Effector memory CD8-positive, alpha-beta T cell (primary cell): ENCODE measurements at regions not wholly inside any gene's neighbourhood (a gene's known extent, or its start where the extent isn't known, plus 50 kb on each side); places are given as distances from the start of the nearest gene placed in this dataset.
"Not testable (repeated sequence)": the region's sequence is repeated elsewhere in the genome, so short reads cannot be mapped to it uniquely, and the experiment has no call there.

ENCODE experiments used
- ATAC-seq: fragments of 150-1000 bp; cut with Tn5 transposase; replicated peaks from 2 replicates; pipeline ENCODE4 v1.10.0; 2021; ENCODE audit warnings: mild to moderate bottlenecking, moderate library complexity
- DNase-seq, 3 experiments: peaks; one replicate each; pipeline ENCODE4 v3.0.0; 2021
- H3K27ac Mint-ChIP-seq, 2 donors: one replicate each; pipeline ENCODE4 v1.8.0; 2022; ENCODE audit warnings: mild to moderate bottlenecking in 2 of 2, mixed read lengths in 2 of 2, moderate library complexity in 2 of 2
- H3K27me3 Mint-ChIP-seq, 2 donors: one replicate each; pipeline ENCODE4 v1.8.0; 2022; ENCODE audit warnings: mixed read lengths in 2 of 2
- H3K36me3 Mint-ChIP-seq: one replicate; pipeline ENCODE4 v1.8.0; 2022; ENCODE audit warnings: mild to moderate bottlenecking, moderate library complexity, mixed read lengths; ENCODE audit not compliant: insufficient read depth
- H3K4me1 Mint-ChIP-seq, 2 donors: one replicate each; pipeline ENCODE4 v1.8.0; 2022; ENCODE audit warnings: low read depth in 2 of 2, mixed read lengths in 2 of 2
- H3K4me3 Mint-ChIP-seq, 2 donors: one replicate each; pipeline ENCODE4 v1.8.0; 2022; ENCODE audit warnings: mild to moderate bottlenecking in 2 of 2, mixed read lengths in 2 of 2, moderate library complexity in 2 of 2
- H3K9me3 Mint-ChIP-seq, 2 donors: one replicate each; pipeline ENCODE4 v1.8.0; 2022; ENCODE audit warnings: mixed read lengths in 2 of 2

DNA sequence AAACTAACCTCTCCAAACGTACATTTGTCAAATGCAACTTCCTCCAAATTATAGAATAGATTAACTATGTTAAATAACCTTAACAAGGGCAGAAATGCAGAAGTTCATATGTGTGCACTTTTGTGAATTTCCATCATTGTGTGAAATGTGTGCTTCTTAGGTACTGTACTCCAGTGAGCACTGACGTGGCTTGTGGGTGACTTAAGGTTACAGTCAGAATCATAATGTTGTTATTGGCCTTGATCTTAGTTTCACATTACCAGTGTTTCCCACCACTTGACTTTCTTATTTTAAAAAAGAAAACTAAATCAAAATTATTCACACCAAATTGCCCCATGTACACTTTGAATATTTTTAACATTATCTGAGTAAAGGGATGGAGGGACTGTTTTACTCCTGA is 155.1 kb upstream of the FZD8 start:
- H3K9me3 Mint-ChIP-seq, result peaks cover 0 to 1% of the 10 kb centered on the region in 2 donors
- H3K27me3 Mint-ChIP-seq, result no peaks in the 10 kb centered on the region
- H3K4me3 Mint-ChIP-seq, result no peak overlapping the region
- H3K27ac Mint-ChIP-seq, result no peak overlapping the region
- no peaks in the 10 kb centered on the region for H3K4me1 Mint-ChIP-seq
- H3K36me3 Mint-ChIP-seq, result no peaks in the 10 kb centered on the region
- no peak for DNase-seq
- ATAC-seq, result no peak

DNA sequence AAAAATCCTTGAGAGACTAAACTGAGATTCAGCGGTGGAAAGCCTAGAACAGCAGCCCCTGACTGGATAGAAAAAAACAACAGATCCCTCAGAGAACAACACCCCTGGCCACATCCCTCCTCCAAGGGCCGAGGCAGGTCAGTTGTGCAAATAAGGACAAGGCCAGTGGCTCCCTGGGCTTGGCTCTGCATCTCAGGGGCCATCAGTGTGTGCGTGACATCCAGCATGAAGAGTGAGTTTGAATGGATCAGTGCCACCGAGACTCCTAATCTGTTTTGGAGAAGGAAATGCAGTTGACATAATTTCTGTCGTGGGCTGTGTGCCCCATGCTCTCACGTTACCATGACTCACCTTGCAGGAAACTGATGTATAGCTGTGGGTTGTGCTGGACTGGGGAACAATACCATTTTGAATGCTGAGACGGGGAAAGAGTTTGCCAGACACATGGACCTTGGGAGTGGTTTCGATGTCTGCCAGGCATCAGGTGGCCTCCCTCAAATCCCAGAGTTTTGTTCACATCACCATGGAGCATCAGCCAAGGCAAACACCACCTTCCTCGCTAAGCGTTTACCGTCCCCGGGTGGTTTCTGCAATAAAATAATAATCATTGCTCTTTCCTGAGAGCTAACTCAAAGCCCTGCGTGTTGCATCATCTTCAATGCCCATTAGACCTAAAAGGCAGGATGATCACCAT is 153.2 kb upstream of the FZD8 start:
- H3K4me1 Mint-ChIP-seq, result no peaks in the 10 kb centered on the region
- no peak overlapping the region for H3K4me3 Mint-ChIP-seq
- no peak for DNase-seq
- no peak for ATAC-seq
- no peaks in the 10 kb centered on the region for H3K36me3 Mint-ChIP-seq
- H3K27ac Mint-ChIP-seq, result no peak overlapping the region
- H3K27me3 Mint-ChIP-seq, result no peaks in the 10 kb centered on the region
- H3K9me3 Mint-ChIP-seq, result peaks cover 0 to 1% of the 10 kb centered on the region in 2 donors

DNA sequence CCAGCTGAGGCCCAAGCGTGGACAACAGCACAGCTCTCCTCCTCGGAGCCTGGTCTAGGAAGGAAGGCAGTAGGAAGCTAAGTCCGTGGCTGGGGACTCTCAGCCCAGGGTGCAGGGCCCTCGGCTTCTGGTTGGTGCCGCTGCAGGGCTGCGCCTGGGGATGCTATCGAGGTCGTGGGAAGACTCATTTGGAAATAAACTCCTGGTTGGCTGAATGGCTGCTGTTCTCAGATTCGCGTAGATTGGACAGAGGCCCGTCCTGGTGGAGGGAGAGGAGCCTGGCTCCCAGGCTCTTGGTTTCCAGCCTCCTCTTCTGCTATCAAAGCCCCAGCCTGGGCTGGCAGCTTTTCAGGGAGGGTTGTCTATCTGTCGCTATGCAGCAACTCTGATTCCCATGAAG is 152.6 kb upstream of the FZD8 start:
- DNase-seq, result no peak
- Mint-ChIP-seq H3K9me3 (peaks cover 4 to 6% of the 10 kb centered on the region in 2 donors), H3K27me3 (no peaks in the 10 kb centered on the region), H3K4me3 (no peak overlapping the region), H3K36me3 (no peaks in the 10 kb centered on the region), H3K4me1 (no peaks in the 10 kb centered on the region), H3K27ac (no peak overlapping the region)
- ATAC-seq, result no peak

DNA sequence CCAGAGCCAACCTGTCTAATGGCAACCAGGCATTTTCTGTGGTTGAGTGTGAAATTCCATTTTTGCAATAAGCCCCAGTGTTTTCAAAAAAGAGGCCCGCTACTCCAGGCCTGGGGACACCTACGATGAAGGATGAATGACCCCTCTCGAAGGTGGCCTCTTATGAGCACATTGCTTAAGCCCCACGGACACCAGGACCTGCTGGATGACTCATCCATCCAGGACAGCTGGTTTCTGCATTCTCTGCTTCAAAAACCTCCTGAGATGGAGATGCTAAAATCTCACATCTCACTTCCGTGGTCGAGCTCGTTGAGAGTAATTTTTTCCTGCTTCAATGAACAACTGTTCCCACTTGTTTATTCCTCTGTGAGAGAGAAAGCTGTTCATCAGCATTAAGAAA is 150.2 kb upstream of the FZD8 start:
- Mint-ChIP-seq H3K27me3 (no peaks in the 10 kb centered on the region), H3K4me3 (no peak overlapping the region), H3K9me3 (peaks cover 6 to 10% of the 10 kb centered on the region in 2 donors), H3K4me1 (no peaks in the 10 kb centered on the region), H3K36me3 (no peaks in the 10 kb centered on the region), H3K27ac (no peak overlapping the region)
- DNase-seq, result no peak
- ATAC-seq, result no peak

DNA sequence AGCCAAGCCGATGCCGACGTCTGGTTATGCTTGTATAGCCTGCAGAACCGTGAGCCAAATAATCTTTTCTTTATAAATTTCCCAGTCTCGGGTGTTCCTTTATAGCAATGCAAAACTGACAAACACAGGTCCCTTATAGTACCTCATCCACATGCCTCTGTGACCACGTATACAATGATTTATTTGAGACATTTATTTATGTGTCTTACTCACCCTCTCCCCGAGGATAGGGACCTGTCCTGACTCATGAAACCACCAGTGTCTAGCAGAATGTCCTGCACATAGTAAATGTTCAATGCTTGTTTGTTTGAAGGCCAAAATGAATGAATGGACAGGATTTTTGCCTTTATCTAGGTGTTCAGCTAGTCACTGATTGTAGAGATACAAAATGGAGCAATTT is 147.9 kb upstream of the FZD8 start:
- Mint-ChIP-seq H3K4me3 (no peak overlapping the region), H3K36me3 (no peaks in the 10 kb centered on the region), H3K27ac (no peak overlapping the region), H3K9me3 (peaks cover 10 to 13% of the 10 kb centered on the region in 2 donors), H3K4me1 (no peaks in the 10 kb centered on the region), H3K27me3 (no peaks in the 10 kb centered on the region)
- no peak for ATAC-seq
- DNase-seq, result no peak

DNA sequence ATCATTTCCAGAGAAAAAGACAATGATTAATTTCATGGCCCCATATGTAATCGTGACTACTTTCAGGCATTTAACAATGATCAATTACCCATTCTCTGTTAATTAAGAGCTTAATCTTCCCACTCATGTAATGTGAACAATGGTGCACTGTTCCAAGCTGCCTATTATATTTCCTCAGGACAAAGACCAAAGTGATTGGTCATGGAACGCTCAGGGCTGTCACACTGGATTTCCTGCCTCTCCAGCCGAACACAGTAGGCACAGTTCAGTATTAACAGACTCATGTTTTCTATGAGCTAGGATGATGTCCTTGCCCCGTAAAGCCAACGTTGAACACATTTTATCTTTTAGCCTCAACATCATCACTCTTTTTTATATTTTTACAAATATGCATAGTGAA is 142.7 kb upstream of the FZD8 start:
- ATAC-seq (no peak), DNase-seq (no peak)
- H3K27ac Mint-ChIP-seq, result no peak overlapping the region
- no peaks in the 10 kb centered on the region for H3K4me1 Mint-ChIP-seq
- H3K9me3 Mint-ChIP-seq, result peaks cover 6 to 8% of the 10 kb centered on the region in 2 donors
- H3K27me3 Mint-ChIP-seq, result peaks cover 0 to 9% of the 10 kb centered on the region in 2 donors
- no peaks in the 10 kb centered on the region for H3K36me3 Mint-ChIP-seq
- H3K4me3 Mint-ChIP-seq, result no peak overlapping the region

DNA sequence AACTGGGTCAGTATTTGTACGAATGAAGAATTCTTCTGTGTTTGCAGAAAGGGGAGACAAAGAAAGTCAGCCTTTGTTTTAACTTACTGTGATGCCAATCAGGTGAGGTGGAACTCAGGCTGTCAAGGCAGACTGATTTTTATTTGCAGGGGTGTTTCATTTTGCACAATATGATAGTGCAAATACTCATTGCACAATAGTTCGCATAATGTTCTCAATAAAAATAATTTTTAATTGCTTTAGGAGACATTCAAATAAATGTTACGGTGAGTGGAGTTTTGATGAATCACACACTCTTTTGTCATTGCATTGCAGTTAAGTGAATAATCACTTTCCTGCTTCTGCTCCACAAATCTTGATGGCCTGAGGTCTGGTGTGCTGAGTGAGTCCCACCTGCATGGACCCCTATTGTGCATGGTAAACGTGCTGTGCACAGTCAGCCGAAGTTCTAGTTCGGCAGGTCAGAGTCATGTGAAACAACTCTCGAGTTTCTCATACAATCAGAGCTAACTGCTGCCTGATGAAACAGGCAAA is 141.3 kb upstream of the FZD8 start:
- no peaks in the 10 kb centered on the region for H3K36me3 Mint-ChIP-seq

DNA sequence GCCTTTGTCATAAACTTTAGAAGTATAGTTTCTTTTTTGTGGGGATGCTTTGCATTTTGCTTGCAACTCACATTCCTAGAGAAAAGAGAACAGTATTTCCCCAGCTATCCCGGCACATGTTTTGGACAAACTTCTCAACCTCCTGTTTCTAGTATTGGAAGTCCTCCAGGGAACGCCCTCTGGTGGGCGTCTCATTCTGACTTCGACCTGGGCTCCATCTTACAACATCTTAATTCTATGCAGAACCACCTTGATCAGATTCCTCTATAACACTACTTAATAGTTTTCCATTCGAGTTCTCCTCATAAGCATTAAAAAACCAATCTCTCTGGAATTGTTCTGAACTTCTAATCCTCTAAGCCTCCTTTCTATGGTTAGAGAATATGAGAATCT is 139.5 kb upstream of the FZD8 start:
- Mint-ChIP-seq H3K4me3 (no peak overlapping the region), H3K9me3 (peaks cover 0 to 4% of the 10 kb centered on the region in 2 donors), H3K36me3 (no peaks in the 10 kb centered on the region), H3K4me1 (no peaks in the 10 kb centered on the region), H3K27me3 (peaks cover 0 to 9% of the 10 kb centered on the region in 2 donors), H3K27ac (no peak overlapping the region)
- ATAC-seq (no peak), DNase-seq (no peak)

More for the DNA sequence above, 141.3 kb upstream of the FZD8 start:
- no peaks in the 10 kb centered on the region for H3K4me1 Mint-ChIP-seq
- no peak overlapping the region for H3K4me3 Mint-ChIP-seq
- ATAC-seq, result no peak
- no peak overlapping the region for H3K27ac Mint-ChIP-seq
- peaks cover 0 to 9% of the 10 kb centered on the region in 2 donors for H3K27me3 Mint-ChIP-seq
- peaks cover 0 to 7% of the 10 kb centered on the region in 2 donors for H3K9me3 Mint-ChIP-seq
- DNase-seq, result no peak

DNA sequence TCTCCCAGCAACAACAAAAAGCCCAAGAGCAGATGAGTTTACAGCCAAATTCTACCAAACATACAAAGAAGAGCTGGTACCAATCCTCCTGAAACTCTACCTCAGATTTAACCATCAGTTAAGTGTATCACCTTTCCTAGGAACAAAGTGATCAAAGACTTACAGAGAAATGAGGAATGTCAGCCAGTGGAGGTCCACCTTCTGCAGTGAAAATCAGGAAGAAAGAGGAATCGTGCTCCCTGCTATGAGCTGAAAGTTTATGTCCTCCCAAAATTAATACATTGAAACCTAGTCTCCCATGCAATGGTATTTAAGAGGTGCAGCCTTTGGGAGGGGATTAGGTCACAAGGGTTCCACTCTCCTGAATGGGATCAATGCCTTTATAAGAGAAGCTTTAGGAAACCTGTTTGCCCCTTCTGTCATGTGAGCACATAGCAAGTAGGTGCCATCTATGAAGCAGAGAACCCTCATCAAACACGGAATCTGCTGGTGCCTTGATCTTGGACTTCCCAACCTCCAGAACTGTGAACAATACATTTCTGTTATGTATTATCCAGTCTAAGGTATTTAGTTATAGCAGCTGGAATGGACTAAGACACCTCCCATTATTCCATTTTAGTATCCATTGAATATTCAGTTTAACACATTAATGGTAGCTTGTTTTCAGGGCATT is 139.0 kb upstream of the FZD8 start:
- no peak for DNase-seq
- Mint-ChIP-seq H3K4me3 (no peak overlapping the region), H3K4me1 (no peaks in the 10 kb centered on the region), H3K36me3 (no peaks in the 10 kb centered on the region), H3K9me3 (peaks cover 0 to 2% of the 10 kb centered on the region in 2 donors), H3K27me3 (peaks cover 0 to 9% of the 10 kb centered on the region in 2 donors), H3K27ac (no peak overlapping the region)
- no peak for ATAC-seq

DNA sequence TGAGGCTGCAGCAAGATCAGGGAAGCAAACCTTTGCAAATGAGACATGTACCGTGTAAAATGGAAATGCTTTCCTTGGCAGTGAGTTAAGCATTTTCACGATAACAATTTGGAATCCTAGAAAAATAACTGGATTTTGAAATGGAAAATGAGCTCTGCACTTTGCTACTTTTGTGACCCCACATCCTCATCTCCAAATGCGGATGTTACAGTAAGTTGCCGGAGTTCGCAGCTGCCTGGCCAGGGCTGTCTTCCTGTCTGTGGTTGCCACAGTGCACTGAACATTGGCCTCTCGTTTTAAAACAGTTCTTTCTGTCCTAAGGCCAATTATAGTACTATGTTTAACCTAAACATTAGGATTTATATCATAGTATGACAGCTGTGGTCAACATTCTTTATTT is 136.2 kb upstream of the FZD8 start:
- peaks cover 3% of the 10 kb centered on the region for H3K36me3 Mint-ChIP-seq
- ATAC-seq (no peak), DNase-seq (no peak)
- no peaks in the 10 kb centered on the region for H3K4me1 Mint-ChIP-seq
- H3K4me3 Mint-ChIP-seq, result no peak overlapping the region
- H3K9me3 Mint-ChIP-seq, result peaks cover 0 to 1% of the 10 kb centered on the region in 2 donors
- peaks cover 0 to 9% of the 10 kb centered on the region in 2 donors for H3K27me3 Mint-ChIP-seq
- H3K27ac Mint-ChIP-seq, result no peak overlapping the region

DNA sequence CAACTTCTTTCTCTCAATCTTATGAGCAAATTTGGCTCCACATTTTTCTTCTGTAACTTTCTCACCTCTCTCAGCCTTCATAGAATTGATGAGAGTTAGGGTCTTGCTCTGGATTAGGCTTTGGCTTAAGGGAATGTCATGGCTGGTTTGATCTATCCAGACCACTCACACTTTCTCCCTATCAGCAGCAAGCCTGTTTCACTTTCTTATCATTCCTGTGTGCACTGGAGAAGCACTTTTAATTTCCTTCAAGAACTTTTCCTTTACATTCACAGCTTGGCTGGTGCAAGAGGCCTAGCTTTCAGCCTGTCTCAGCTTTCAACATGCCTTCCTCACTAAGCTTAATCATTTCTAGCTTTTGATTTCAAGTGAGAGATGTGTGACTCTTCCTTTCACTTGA is 134.5 kb upstream of the FZD8 start:
- not testable (repeated sequence) for H3K4me1 Mint-ChIP-seq, DNase-seq, H3K9me3 Mint-ChIP-seq, H3K27ac Mint-ChIP-seq, ATAC-seq, H3K27me3 Mint-ChIP-seq, H3K36me3 Mint-ChIP-seq, H3K4me3 Mint-ChIP-seq

DNA sequence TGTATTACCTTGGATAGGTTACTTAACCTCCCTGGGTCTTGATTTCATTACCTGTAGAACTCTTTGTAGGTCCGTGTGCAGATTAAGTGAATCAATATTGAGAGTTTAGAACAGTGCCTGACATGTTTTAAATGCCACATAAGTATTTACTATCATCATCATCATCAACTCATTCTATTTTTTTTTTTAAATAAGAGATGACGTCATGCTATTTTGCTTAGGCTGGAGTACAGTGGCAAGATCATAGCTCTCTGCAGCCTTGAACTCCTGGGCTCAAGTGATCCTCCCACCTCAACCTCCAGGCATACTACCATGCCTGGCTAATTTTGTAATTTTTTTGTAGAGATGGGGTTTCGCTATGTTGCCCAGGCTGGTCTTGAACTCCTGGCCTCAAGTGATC is 132.0 kb upstream of the FZD8 start:
- peaks cover 0 to 1% of the 10 kb centered on the region in 2 donors for H3K9me3 Mint-ChIP-seq
- H3K36me3 Mint-ChIP-seq, result peaks cover 3% of the 10 kb centered on the region
- no peaks in the 10 kb centered on the region for H3K27me3 Mint-ChIP-seq
- H3K27ac Mint-ChIP-seq, result no peak overlapping the region
- ATAC-seq (no peak), DNase-seq (no peak)
- H3K4me3 Mint-ChIP-seq, result no peak overlapping the region
- no peaks in the 10 kb centered on the region for H3K4me1 Mint-ChIP-seq

DNA sequence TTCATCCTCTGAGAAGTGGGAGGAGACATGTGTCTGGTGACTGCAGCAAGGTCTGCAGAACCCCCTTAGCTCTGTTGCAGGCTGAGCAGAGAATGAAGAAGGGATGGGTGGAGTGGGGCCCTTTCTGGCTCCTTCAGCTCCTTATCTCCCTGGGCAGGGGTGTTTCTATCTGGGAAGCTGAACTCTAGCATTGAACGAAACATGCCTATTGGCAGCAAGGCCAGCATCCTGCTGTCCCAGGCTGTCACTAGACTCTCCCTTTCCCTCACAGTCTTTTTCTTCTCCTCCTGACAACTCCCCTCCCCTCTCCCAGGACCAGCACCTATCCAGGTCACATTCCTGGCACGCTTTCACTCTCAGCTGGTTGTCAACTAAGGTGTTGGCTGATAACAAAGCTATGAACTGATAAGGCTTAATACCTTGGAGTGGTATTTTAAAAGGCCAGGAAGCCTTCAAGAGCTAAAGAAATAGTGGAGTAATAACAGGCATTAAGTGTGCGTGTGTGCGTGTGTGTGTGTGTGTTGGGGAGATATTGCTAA is 128.8 kb upstream of the FZD8 start:
- Mint-ChIP-seq H3K4me3 (no peak overlapping the region), H3K27me3 (no peaks in the 10 kb centered on the region)

DNA sequence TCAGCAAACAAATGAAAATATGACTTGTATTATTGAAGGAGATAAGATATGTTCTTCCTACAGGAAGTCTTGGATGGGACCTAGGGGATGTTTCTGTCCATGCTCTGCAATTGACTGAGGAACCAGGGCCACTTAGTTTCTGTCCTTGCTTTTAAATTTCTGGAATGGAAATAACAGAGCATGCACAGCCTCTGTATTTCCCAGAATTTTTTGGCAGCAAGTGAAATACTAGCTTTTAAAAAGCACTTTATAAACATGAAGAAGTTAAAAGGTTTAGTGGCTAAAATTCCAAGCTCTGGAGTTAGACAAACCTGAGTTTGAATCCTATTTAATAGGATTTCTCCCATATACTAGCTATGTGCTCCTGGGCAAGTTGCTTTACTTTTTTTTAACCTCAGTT is 127.7 kb upstream of the FZD8 start:
- Mint-ChIP-seq H3K4me1 (no peaks in the 10 kb centered on the region), H3K27ac (no peak overlapping the region), H3K4me3 (no peak overlapping the region), H3K27me3 (no peaks in the 10 kb centered on the region), H3K9me3 (peaks cover 0 to 3% of the 10 kb centered on the region in 2 donors), H3K36me3 (peaks cover 3% of the 10 kb centered on the region)
- DNase-seq (no peak), ATAC-seq (no peak)

More for the DNA sequence above, 128.8 kb upstream of the FZD8 start:
- H3K27ac Mint-ChIP-seq, result no peak overlapping the region
- no peak for ATAC-seq
- H3K4me1 Mint-ChIP-seq, result no peaks in the 10 kb centered on the region
- H3K36me3 Mint-ChIP-seq, result peaks cover 3% of the 10 kb centered on the region
- H3K9me3 Mint-ChIP-seq, result peaks cover 0 to 3% of the 10 kb centered on the region in 2 donors
- DNase-seq, result no peak
